NCI-H2029 (cell line): ENCODE measurements at regions not wholly inside any gene's neighbourhood (a gene's known extent, or its start where the extent isn't known, plus 50 kb on each side); places are given as distances from the start of the nearest gene placed in this dataset.
"Not testable (repeated sequence)": the region's sequence is repeated elsewhere in the genome, so short reads cannot be mapped to it uniquely, and the experiment has no call there.

ENCODE experiments used
- DNase-seq: peaks from one replicate; lab custom pipeline; 2025; lab: John Stamatoyannopoulos, UW

GRCh38 chr5:106014262-106014661 is 1656.5 kb downstream of the EFNA5 start:
- no peak for DNase-seq

GRCh38 chr5:106006242-106006641 is 1664.5 kb downstream of the EFNA5 start:
- no peak for DNase-seq

GRCh38 chr5:105998991-105999390 is 1671.7 kb downstream of the EFNA5 start:
- not testable (repeated sequence) for DNase-seq

GRCh38 chr5:105993027-105993426 is 1677.7 kb downstream of the EFNA5 start:
- DNase-seq = no peak

GRCh38 chr5:105982526-105982925 is 1688.2 kb downstream of the EFNA5 start:
- no peak for DNase-seq

- DNase-seq = no peak
Measured at GRCh38 chr5:105978011-105978410, 1692.7 kb downstream of the EFNA5 start.

GRCh38 chr5:105977163-105977562 is 1693.6 kb downstream of the EFNA5 start:
- no peak for DNase-seq

- DNase-seq = no peak
Measured at GRCh38 chr5:105970919-105971318, 1699.8 kb downstream of the EFNA5 start.

- no peak for DNase-seq
Measured at GRCh38 chr5:105968981-105969380, 1701.8 kb downstream of the EFNA5 start.

GRCh38 chr5:105963696-105964255 is 1707.0 kb downstream of the EFNA5 start:
- no peak for DNase-seq

GRCh38 chr5:105961572-105961971 is 1709.2 kb downstream of the EFNA5 start:
- DNase-seq = no peak

GRCh38 chr5:105956456-105957196 is 1714.1 kb downstream of the EFNA5 start:
- DNase-seq = no peak

- DNase-seq = no peak
Measured at GRCh38 chr5:105954341-105954740, 1716.4 kb downstream of the EFNA5 start.

- DNase-seq = peak; percentile 27
Measured at GRCh38 chr5:105953616-105954015, 1717.1 kb downstream of the EFNA5 start.

- peak; percentile 91 for DNase-seq
Measured at GRCh38 chr5:105952875-105953274, 1717.9 kb downstream of the EFNA5 start.

- DNase-seq = no peak
Measured at GRCh38 chr5:105947461-105947860, 1723.3 kb downstream of the EFNA5 start.

GRCh38 chr5:105945203-105945972 is 1725.3 kb downstream of the EFNA5 start:
- DNase-seq = no peak

- DNase-seq = no peak
Measured at GRCh38 chr5:105940181-105940580, 1730.6 kb downstream of the EFNA5 start.

GRCh38 chr5:105934171-105934570 is 1736.6 kb downstream of the EFNA5 start:
- DNase-seq = no peak

- no peak for DNase-seq
Measured at GRCh38 chr5:105931881-105932421, 1738.8 kb downstream of the EFNA5 start.

GRCh38 chr5:105929858-105930257 is 1740.9 kb downstream of the EFNA5 start:
- no peak for DNase-seq

- DNase-seq = no peak
Measured at GRCh38 chr5:105924366-105924765, 1746.4 kb downstream of the EFNA5 start.

- no peak for DNase-seq
Measured at GRCh38 chr5:105922574-105922973, 1748.2 kb downstream of the EFNA5 start.
